ENCODE measurements at regions not wholly inside any gene's neighbourhood (a gene's known extent, or its start where the extent isn't known, plus 50 kb on each side); places are given as distances from the start of the nearest gene placed in this dataset.

- DNase-seq (ENCODE audit: low read depth), result no peak
These were observed 91.8 kb upstream of the ZNF521 start for GRCh38 chr18:25443776-25444175.

DNA sequence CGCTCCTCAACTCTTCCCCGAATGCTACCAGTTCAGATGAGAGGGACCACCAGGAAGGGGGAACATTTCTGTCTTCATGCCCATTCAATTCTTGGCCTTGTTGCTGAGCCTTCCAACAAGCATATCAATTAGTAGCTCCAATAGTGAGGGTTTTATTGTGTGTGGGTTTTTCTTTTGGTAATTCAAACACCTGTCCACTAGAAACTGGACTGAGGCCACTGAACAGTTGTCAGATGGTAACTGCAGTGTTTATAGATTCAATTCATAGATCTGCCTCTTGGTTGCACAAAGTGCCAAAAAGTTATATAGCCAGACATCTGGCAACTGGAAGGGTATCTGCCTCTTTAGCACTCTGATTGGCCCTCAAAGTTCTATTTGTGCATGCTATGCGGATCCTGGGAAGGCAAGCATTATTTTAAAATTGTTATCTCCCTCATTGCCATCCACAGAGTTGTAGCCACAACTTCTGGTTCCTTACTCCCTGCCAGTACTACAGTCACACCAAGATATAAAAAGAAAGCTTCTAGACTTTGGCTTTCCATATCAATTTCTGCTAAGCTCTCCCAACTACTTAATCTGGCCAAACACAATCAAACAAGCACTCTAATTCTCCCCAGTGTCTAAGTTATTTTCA, 83.3 kb upstream of the ZNF521 start:
- DNase-seq (ENCODE audit: low read depth), result no peak

- DNase-seq (ENCODE audit: low read depth), result no peak
These were observed 82.8 kb upstream of the ZNF521 start for GRCh38 chr18:25434745-25435144.

- no peak for DNase-seq (ENCODE audit: low read depth)
These were observed 81.6 kb upstream of the ZNF521 start for GRCh38 chr18:25433590-25433989.

DNA sequence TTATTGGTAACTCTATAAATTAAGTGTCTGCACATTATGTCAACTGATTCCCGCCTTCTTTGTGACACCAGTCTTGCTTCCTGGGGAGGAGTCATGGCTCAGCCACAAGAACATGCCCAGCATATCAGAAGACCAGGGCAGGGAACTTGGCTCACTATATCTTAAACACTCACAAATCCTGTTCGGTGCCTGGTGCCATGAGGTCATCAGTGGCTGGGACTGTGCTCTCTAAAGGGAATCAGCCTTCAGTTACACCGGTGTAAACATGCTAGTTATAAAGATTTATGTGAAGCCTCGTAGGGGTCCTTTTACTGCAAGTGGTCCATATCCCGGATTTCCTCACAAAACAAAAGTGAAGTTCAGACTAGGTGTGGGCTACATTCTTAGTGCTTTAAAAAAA, 73.1 kb upstream of the ZNF521 start:
- DNase-seq (ENCODE audit: low read depth), result no peak

DNA sequence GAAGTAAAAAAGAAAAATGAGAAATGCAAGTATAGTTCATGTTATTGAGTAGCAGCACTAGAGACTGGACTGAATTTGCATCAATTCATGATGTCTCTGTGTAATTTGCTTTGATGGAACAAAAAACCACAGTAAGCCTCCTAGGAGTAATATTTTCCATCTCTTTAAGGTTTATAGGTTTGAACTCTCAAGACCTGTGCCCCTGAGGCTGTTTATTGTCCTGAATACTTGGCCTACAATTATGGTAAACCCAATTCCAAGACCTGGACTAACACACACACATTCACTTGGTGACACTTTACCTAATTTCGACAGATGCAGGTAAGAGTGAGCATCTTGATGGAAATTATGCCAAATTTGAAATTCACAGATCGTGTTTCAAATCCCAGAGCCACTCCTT, 71.8 kb upstream of the ZNF521 start:
- DNase-seq (ENCODE audit: low read depth), result no peak

DNA sequence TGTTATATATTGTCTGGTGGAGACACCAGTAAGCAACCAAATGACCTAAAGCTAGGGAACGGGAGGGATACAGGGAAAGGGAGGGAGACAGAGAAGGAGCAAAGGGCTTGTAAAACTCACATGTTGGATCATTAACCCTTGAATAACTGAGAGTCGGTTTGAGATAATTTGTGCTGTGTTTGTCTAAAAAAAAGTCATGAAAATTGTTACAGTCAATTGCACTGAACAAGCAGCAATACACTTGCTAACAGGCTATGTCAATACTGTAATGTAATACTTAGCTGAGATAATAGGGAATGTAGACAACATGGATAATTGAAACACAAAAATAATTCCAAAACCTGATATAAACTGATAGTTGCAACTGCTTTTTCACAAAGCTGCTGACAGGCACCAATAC, 71.3 kb upstream of the ZNF521 start:
- DNase-seq (ENCODE audit: low read depth), result no peak

DNA sequence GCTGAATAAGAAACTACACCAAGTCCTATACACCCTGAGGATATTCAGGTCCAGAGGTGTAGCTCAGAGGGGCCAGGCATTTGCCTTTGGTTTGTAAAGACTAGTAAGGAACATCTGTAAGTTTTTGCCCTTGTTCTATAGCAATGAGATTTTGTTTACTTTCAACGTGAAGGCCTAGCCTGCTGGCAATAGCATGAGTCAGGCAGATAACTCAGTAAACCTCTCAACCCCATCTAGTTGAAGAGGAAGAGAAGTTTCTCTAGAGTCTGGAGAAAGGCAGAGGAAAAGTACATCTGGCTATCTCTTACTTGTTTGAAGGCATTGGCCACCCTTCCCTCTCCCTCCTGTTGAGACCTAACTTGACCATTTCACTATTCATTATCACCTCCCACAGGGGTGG, 70.3 kb upstream of the ZNF521 start:
- no peak for DNase-seq (ENCODE audit: low read depth)

GRCh38 chr18:25420077-25420825, 68.3 kb upstream of the ZNF521 start:
- no peak for DNase-seq (ENCODE audit: low read depth)

GRCh38 chr18:25416374-25416773, 64.4 kb upstream of the ZNF521 start:
- no peak for DNase-seq (ENCODE audit: low read depth)

- no peak for DNase-seq (ENCODE audit: low read depth)
These were observed 58.0 kb upstream of the ZNF521 start for GRCh38 chr18:25409971-25410370.

- DNase-seq (ENCODE audit: low read depth), result no peak
These were observed 56.3 kb upstream of the ZNF521 start for GRCh38 chr18:25408293-25408692.

All from stimulated activated CD4-positive, alpha-beta T cell treated with anti-CD3 and anti-CD28 coated beads, Interleukin-2, amount 100 ng/mL, for 4 hours (primary cell).